T-helper 17 cell (primary cell): ENCODE measurements at regions not wholly inside any gene's neighbourhood (a gene's known extent, or its start where the extent isn't known, plus 50 kb on each side); places are given as distances from the start of the nearest gene placed in this dataset.
"Not testable (repeated sequence)": the region's sequence is repeated elsewhere in the genome, so short reads cannot be mapped to it uniquely, and the experiment has no call there.

Source experiments
- ATAC-seq: fragments of 150-1000 bp; cut with Tn5 transposase; 2 replicates; pipeline ENCODE4 v1.10.0; 2021; ENCODE audit warnings: mild to moderate bottlenecking, moderate library complexity
- DNase-seq, 3 donors: peaks; one replicate each; pipeline versions ENCODE4 v3.0.0 to v3.0.0-alpha.2; 2020 to 2021
- H3K9me3 ChIP-seq: one replicate; pipeline ENCODE4 v1.7.0; 2013; ENCODE audit warnings: low read length, mild to moderate bottlenecking; ENCODE audit not compliant: control insufficient read depth, poor library complexity, severe bottlenecking
- H3K27ac Mint-ChIP-seq: one replicate; pipeline ENCODE4 v1.8.0; 2022; ENCODE audit warnings: mild to moderate bottlenecking, moderate library complexity, mixed read lengths
- H3K27me3 Mint-ChIP-seq: one replicate; pipeline ENCODE4 v1.8.0; 2022; ENCODE audit warnings: mixed read lengths
- H3K36me3 Mint-ChIP-seq: one replicate; pipeline ENCODE4 v1.8.0; 2022; ENCODE audit warnings: low read depth, mixed read lengths
- H3K4me1 Mint-ChIP-seq: one replicate; pipeline ENCODE4 v1.8.0; 2022; ENCODE audit warnings: mild to moderate bottlenecking, mixed read lengths
- H3K4me3 Mint-ChIP-seq: one replicate; pipeline ENCODE4 v1.8.0; 2022; ENCODE audit warnings: mild to moderate bottlenecking, moderate library complexity, mixed read lengths

DNA sequence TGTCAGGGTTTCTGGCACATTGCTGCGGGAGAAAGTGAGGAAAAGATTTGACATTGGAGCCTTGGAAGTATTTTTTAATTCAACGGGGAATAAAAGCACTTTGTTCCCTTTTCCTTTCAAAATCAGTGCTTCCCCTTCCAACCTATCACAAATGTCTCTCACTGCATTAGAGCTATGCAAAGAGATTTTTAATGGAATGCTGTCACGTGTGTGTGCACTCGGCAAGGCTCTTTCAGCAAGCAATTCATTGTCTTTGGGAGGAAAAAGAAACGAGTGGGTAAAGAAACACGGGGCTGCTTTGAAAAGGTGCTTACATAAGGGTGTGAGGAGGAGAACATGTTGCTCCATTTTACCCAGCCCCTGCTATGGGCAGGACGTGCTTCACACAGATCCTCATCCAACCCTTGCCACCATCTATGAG is 490.4 kb upstream of the PROK2 start:
- no peaks in the 10 kb centered on the region for H3K9me3 ChIP-seq
- DNase-seq (no peak), ATAC-seq (no peak)
- Mint-ChIP-seq H3K4me3 (no peak overlapping the region), H3K36me3 (no peaks in the 10 kb centered on the region), H3K27ac (no peak overlapping the region), H3K27me3 (no peaks in the 10 kb centered on the region), H3K4me1 (peaks cover 21% of the 10 kb centered on the region)

GRCh38 chr3:72274493-72275330 is 489.8 kb upstream of the PROK2 start:
- H3K36me3 Mint-ChIP-seq = no peaks in the 10 kb centered on the region
- no peaks in the 10 kb centered on the region for H3K27me3 Mint-ChIP-seq
- ATAC-seq (peak; percentile 63), DNase-seq (no peak)
- peak overlapping the region; percentile 27 for H3K27ac Mint-ChIP-seq
- peaks cover 24% of the 10 kb centered on the region for H3K4me1 Mint-ChIP-seq
- no peaks in the 10 kb centered on the region for H3K9me3 ChIP-seq
- H3K4me3 Mint-ChIP-seq = peak overlapping the region; percentile 39

DNA sequence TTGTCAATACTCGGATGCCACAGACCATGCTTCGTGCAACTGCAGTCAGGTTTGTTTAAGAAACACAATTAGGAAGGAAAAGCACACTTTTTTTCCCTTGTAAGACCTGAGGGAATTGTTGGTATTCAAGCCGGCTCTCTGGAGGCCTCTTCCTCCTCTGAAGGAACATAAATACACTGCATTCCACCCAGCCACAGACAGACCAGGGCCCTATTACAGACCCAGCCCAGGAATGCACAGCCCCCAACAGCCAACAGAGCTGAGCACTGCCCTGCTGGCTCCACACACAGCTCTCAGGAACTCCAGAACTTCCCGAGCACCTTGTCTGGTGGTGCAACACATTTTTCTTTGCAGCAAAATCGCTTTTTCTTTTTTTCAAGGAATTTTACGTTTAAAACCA is 488.7 kb upstream of the PROK2 start:
- Mint-ChIP-seq H3K27me3 (no peaks in the 10 kb centered on the region), H3K4me3 (no peak overlapping the region), H3K36me3 (no peaks in the 10 kb centered on the region), H3K4me1 (peaks cover 24% of the 10 kb centered on the region), H3K27ac (no peak overlapping the region)
- ATAC-seq (no peak), DNase-seq (no peak)
- H3K9me3 ChIP-seq = no peaks in the 10 kb centered on the region

- no peak for ATAC-seq
- Mint-ChIP-seq H3K27ac (peak overlapping the region; percentile 49), H3K4me1 (peaks cover 28% of the 10 kb centered on the region), H3K27me3 (no peaks in the 10 kb centered on the region), H3K4me3 (no peak overlapping the region), H3K36me3 (no peaks in the 10 kb centered on the region)
- H3K9me3 ChIP-seq = no peaks in the 10 kb centered on the region
- DNase-seq = no peak
Measured at GRCh38 chr3:72272356-72272755, 487.4 kb upstream of the PROK2 start.

DNA sequence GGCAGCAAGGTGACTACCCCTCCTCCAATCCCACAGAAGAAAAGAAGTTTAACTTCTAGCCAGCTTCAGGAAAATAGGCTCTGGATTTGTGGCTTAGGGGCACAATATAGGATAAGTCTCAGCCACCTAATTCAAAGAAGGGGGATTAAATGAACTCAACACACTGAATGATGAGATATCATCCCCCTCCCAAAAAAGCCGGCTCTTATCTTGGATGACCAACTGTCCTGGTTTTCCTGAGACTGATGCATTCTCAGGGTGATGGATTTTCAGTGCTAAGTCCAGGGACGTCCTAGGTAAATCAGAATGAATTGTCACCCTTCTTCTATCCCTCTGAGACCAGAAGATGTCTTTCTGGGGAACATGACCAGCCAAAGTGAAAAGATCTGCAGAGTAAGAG is 487.0 kb upstream of the PROK2 start:
- Mint-ChIP-seq H3K27me3 (no peaks in the 10 kb centered on the region), H3K4me3 (no peak overlapping the region), H3K27ac (peak overlapping the region; percentile 49), H3K4me1 (peaks cover 28% of the 10 kb centered on the region), H3K36me3 (no peaks in the 10 kb centered on the region)
- no peak for DNase-seq
- no peaks in the 10 kb centered on the region for H3K9me3 ChIP-seq
- no peak for ATAC-seq

GRCh38 chr3:72271216-72271615 is 486.3 kb upstream of the PROK2 start:
- no peaks in the 10 kb centered on the region for H3K9me3 ChIP-seq
- no peak for DNase-seq
- no peaks in the 10 kb centered on the region for H3K27me3 Mint-ChIP-seq
- no peak overlapping the region for H3K4me3 Mint-ChIP-seq
- H3K36me3 Mint-ChIP-seq = no peaks in the 10 kb centered on the region
- peaks cover 28% of the 10 kb centered on the region for H3K4me1 Mint-ChIP-seq
- no peak for ATAC-seq
- peak overlapping the region; percentile 62 for H3K27ac Mint-ChIP-seq

DNA sequence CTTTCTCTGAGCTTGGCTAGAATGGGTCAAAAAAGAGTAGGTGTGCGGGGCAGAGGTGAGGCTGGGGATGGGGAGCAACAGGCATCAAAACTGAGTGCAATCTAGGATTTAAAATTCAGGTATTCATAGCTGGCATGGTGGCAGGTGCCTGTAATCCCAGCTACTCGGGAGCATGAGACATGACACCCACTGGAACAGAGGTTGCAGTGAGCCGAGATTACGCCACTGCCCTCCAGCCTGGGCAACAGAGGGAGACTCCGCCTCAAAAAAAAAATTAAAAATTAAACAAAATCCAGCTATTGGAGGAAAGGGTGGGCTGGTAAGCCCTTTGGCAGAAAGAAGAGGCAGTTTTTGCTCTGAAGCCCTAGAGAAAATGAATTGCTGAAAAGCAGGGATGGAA is 485.8 kb upstream of the PROK2 start:
- peaks cover 28% of the 10 kb centered on the region for H3K4me1 Mint-ChIP-seq
- H3K9me3 ChIP-seq = no peaks in the 10 kb centered on the region
- ATAC-seq = no peak
- H3K4me3 Mint-ChIP-seq = no peak overlapping the region
- no peak for DNase-seq
- H3K36me3 Mint-ChIP-seq = no peaks in the 10 kb centered on the region
- H3K27me3 Mint-ChIP-seq = peaks cover 3% of the 10 kb centered on the region
- H3K27ac Mint-ChIP-seq = peak overlapping the region; percentile 62

GRCh38 chr3:72270072-72270681 is 485.2 kb upstream of the PROK2 start:
- ATAC-seq (peak; percentile 21), DNase-seq (no peak)
- no peak overlapping the region for H3K4me3 Mint-ChIP-seq
- H3K36me3 Mint-ChIP-seq = no peaks in the 10 kb centered on the region
- no peaks in the 10 kb centered on the region for H3K9me3 ChIP-seq
- peaks cover 25% of the 10 kb centered on the region for H3K4me1 Mint-ChIP-seq
- peaks cover 8% of the 10 kb centered on the region for H3K27me3 Mint-ChIP-seq
- no peak overlapping the region for H3K27ac Mint-ChIP-seq

DNA sequence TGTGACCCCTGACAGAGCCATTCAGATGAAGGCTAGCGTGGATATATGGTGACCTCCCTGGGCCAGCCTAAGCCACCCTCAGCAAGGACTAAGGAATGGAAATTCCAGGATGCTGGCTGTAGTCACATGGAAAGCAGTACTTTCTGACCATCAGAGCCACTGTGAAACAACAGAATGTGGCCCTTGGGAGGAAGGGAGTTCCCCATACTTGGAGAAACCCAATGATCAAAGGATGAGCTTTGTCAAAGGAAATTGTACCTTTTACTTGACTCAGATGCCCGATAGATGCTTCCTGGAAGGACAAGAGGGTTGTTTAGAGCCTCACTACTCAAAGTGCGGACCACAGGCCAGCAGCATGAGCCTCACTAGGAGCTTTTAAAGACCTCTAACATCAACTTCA is 484.5 kb upstream of the PROK2 start:
- no peaks in the 10 kb centered on the region for H3K9me3 ChIP-seq
- H3K27ac Mint-ChIP-seq = no peak overlapping the region
- H3K4me3 Mint-ChIP-seq = no peak overlapping the region
- peaks cover 19% of the 10 kb centered on the region for H3K4me1 Mint-ChIP-seq
- DNase-seq = no peak
- H3K27me3 Mint-ChIP-seq = peaks cover 8% of the 10 kb centered on the region
- no peaks in the 10 kb centered on the region for H3K36me3 Mint-ChIP-seq
- ATAC-seq = no peak

DNA sequence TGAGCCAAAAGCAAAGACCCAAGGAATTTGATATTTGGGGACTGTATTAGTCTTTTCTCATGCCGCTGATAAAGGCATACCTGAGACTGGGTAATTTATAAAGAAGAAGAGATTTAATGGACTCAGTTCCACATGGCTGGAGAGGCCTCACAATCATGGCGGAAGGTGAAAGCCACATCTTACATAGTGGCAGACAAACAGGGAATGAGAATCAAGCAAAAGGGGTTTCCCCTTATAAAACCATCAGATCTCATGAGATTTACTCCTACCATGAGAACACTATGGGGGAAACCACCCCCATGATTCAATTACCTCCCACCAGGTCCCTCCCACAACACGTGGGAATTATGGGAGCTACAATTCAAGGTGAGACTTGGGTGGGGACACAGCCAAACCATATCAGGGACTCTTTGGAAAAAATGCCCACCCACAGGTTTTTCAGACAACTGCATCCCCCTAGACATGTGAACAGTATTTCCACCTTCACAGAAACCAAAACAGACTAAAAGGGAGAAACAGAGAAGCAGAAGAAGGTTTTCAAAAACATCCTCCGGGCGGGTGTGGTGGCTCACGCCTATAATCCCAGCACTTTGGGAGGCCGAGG is 482.1 kb upstream of the PROK2 start:
- H3K4me3 Mint-ChIP-seq, H3K36me3 Mint-ChIP-seq, H3K27ac Mint-ChIP-seq, ATAC-seq, H3K9me3 ChIP-seq, H3K27me3 Mint-ChIP-seq, DNase-seq: not testable (repeated sequence)
- peaks cover 13% of the 10 kb centered on the region for H3K4me1 Mint-ChIP-seq

GRCh38 chr3:72266016-72266370 is 481.0 kb upstream of the PROK2 start:
- Mint-ChIP-seq H3K27me3 (peaks cover 16% of the 10 kb centered on the region), H3K4me1 (peaks cover 8% of the 10 kb centered on the region), H3K36me3 (no peaks in the 10 kb centered on the region), H3K27ac (no peak overlapping the region), H3K4me3 (no peak overlapping the region)
- no peak for ATAC-seq
- no peaks in the 10 kb centered on the region for H3K9me3 ChIP-seq
- DNase-seq = no peak

DNA sequence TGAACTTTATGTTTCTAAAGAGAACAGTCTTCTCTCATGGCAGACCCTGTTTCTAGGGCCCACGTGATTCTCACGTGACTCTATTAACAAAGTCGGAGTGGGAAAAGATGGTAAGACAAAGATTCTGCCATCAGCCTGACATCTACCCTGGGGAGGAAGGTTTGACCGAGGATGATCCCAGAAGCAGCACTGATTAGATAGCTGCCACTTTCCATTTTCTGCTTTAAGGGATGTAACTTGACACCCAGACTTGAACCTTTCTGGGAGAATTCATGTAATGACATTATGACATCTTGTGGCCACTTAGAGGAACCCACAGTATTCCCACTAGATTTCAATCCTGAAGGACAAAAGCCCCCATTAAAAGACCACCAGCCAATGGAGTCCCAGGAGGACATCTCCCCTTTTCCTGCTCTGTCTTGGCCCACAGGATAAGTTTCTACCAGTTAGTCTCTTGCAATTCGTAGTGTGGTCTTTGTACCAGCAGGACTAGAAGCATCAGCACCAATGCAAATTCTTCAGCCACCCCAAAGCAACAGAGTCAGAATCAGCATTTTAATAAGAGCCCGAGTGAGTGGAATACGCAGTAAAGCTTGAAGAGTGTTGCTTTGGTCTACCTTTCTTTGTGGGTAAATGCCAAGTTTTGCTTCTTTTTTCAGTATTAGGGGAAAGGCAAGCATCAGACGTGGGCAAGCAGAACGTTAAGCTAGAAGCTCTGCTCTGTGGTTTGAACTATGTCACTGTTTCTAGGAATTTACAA is 480.5 kb upstream of the PROK2 start:
- no peak overlapping the region for H3K27ac Mint-ChIP-seq
- no peak for ATAC-seq
- no peaks in the 10 kb centered on the region for H3K36me3 Mint-ChIP-seq
- H3K9me3 ChIP-seq = no peaks in the 10 kb centered on the region
- peaks cover 20% of the 10 kb centered on the region for H3K27me3 Mint-ChIP-seq
- no peak for DNase-seq
- peaks cover 7% of the 10 kb centered on the region for H3K4me1 Mint-ChIP-seq
- no peak overlapping the region for H3K4me3 Mint-ChIP-seq
